HG02943 (cell line): ENCODE measurements at regions not wholly inside any gene's neighbourhood (a gene's known extent, or its start where the extent isn't known, plus 50 kb on each side); places are given as distances from the start of the nearest gene placed in this dataset.
"Not testable (repeated sequence)": the region's sequence is repeated elsewhere in the genome, so short reads cannot be mapped to it uniquely, and the experiment has no call there.

Source experiments
- ATAC-seq: cut with Tn5 transposase; IDR thresholded peaks from one replicate; pipeline ENCODE4 v1.9.1; 2021; ENCODE audit warnings: mild to moderate bottlenecking, low read depth, moderate library complexity; ENCODE audit not compliant: unreplicated experiment

DNA sequence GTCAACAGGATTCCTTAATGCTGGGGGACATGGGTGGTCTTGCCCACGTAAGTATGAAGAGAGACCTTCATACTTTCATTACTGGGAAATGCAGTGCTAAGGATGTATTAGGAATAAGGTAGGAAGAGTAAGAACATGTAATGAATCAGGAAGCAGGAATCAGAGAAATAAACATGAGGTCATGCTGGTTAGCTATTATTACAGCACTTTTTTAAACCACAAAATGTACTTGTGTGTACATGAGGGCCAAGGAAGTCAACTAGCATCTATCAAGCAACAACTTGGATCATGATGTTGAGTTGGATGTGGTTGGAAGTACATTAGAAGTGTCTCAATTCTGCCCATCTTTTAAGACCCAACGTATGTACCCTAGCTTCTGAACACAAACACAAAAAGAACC lies 63.5 kb upstream of the E2F3 start:
- no peak for ATAC-seq

DNA sequence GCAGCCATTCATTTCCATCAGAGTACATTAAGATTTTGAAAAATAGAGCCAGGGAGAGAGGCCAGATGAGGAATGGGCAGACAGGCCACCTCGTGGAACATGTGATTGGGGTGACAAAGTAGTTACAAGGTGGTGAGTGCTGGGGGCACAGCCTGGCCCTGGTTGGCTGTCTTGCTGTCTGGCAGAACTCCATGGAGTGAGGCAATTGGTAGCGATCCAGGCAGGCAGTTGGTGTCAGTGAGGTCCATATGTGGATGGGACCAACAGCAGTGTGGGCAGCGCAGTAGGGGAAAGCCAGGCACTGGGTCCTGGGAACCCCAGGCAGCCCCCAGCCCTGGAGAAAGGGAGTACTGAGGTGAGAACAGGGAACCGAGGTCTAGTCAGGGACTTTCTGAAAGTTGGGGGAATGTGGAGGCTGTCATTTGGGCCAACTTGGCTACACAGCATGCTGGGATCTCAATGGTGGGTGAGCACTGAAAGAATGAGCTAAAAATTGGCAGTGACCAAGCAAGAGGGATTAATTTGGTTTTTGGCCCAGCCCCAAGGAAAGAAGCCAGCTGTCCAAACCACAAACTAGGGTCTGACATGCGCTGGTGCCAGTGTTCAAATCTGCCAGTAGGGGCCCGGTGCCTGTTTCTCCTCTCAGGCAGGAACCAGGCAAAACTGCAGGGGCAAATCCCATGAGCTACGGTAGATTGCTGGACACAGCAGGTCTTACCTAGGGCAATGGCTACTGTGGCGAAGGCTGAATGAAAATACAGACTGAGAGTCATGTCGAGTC lies 61.4 kb upstream of the E2F3 start:
- ATAC-seq = no peak

DNA sequence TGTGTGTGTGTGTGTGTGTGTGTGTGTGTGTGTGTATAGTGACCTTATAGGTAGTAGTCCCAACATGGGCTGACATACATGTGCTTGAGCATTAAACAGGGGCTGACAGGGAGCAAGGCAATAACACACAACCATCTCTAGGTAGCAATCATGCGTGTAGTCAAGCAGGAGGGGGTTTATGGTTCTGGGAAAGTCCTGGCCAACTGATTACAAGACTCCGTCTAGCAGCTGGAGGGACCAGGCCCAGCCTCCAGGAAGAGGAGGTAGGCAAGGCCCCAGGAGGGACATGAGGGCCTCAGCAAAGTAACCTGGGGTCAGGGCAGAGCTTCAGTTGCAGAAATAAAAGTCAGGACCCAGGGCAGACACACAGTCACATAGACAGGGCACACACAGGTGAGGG lies 60.6 kb upstream of the E2F3 start:
- no peak for ATAC-seq

DNA sequence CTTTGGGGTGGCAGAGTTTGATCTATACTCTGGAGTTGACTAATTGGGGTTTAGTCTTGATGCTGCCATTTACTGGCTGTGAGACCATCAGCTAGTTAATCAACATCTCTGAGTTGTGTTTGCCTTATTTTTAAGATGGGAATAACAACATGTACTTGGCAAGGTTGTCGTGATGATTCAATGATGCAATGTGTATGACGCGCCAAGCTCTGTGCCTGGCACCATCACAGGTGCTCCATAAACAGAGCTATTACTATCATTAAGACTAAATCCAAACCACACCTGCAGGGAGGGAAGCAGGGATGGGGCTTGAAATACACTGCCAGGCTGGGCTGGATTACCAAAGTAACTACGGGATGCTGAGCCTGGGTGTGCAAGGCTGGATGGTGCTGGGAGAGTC lies 60.1 kb upstream of the E2F3 start:
- ATAC-seq = no peak

DNA sequence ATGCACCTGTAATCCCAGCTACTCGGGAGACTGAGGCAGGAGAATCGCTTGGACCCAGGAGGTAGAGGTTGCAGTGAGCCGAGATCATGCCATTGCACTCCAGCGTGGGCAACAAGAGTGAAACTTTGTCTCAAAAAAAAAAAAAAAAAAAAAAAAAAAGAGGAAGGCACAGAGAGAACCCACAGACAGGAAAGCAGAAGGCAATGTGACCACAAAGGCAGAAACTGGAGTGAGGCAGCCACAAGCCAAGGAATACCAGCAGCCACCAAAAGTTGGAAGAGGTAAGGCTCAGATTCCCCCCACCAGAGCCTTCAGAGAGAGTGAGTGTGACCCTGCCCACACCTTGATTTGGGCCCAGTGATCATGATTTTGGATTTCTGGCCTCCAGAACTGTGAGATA lies 54.7 kb upstream of the E2F3 start:
- not testable (repeated sequence) for ATAC-seq

DNA sequence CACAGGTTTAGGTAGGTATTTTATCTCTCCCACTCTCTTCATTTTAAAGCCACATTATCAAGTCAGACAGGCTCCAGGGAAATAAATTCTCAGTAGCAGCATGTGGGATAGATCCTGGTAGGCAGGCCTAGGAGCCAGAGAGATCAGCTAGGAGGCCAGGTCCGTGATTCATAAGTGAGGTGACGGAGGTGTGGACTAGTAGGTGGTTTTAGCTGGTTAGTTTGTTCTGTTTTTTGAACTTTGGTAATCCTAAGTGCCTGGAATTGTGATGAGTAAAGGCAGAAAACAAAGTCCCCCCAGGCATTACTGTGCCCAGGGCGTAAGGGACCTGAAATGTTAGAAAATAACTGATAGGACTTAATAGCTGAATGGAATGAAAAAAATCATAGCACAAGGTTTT lies 53.6 kb upstream of the E2F3 start:
- ATAC-seq = no peak

DNA sequence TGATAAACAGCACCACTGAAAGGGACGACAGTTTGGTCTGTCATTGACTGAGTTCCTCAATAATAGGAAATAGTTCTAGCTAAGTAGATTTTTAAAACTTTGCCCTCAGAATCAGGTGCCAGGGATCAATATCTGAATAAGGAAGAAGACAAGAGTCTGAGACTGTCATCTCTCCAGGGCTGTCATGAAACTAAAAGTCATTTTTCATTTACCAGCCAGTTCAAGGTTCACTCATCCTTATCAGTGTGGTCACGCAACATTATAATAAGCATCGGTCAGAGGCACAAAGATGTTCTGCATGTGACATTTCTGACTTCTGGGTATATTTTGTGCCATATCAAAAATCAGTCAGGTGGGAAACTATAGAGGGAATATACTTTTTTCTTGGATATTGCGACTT lies 52.5 kb upstream of the E2F3 start:
- no peak for ATAC-seq

DNA sequence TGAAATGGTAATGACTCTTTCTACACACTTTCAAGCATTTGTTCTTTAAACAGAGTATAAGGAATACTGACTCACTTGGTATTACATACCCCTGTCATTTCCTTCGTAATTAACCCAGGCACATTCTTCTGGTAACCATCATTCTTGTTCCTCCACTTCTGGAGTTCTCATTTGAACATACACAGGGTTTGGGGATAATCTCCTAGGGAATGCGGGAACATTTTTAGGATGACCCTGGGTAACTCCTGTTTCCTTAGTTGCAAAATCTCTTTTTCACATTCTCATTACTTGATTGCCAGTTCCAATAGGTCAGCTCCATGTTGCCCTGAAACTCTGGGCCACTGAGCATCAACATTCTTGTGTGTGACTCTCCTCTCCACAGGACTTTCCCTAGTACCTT lies 51.5 kb upstream of the E2F3 start:
- ATAC-seq = no peak

DNA sequence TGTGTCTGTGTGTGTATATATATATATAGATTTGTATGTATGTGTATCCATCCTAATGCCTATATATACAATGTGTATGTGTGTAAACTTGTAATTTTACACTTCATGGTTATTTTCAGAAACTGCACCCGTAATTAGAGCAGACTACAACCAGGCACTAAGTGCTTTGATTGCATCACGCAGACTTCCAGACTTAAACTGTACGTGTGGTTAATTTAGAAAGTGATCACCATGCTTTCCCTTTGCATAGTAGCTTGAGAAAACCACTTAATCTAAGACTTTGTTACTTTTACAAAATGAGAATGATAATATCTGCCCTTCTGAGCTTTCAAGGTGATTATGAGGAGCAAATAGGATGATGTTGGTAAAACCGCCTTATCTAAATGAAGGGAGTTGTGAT lies 50.1 kb upstream of the E2F3 start:
- ATAC-seq = no peak
